HG03045 (cell line): ENCODE measurements at regions not wholly inside any gene's neighbourhood (a gene's known extent, or its start where the extent isn't known, plus 50 kb on each side); places are given as distances from the start of the nearest gene placed in this dataset.
"Not testable (repeated sequence)": the region's sequence is repeated elsewhere in the genome, so short reads cannot be mapped to it uniquely, and the experiment has no call there.

Experiments used
- ATAC-seq: cut with Tn5 transposase; IDR thresholded peaks from one replicate; pipeline ENCODE4 v1.9.1; 2021; ENCODE audit warnings: mild to moderate bottlenecking, moderate library complexity; ENCODE audit not compliant: unreplicated experiment

GRCh38 chr7:8809320-8809719, 375.9 kb downstream of the NXPH1 start:
- ATAC-seq: no peak

GRCh38 chr7:8817448-8818036, 384.1 kb downstream of the NXPH1 start:
- no peak for ATAC-seq

- no peak for ATAC-seq
Observed at GRCh38 chr7:8818406-8818805, 385.0 kb downstream of the NXPH1 start.

DNA sequence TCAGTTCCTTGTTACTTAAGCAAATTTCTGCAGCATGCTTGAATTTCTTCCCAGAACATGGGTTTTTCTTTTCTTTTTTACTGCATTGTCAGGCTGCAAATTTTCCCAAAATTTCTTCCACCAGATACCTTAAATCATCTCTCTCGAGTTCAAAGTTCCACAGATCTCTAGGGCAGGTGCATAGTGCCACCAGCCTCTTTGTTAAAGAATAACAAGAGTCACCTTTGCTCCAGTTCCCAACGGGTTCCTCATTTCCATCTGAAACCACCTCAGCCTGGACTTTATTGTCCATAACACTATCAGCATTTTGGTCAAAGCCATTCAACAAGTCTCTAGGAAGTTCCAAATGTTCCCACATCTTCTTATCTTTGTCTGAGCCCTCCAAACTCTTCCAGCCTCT, 389.2 kb downstream of the NXPH1 start:
- ATAC-seq: no peak

- ATAC-seq: no peak
Observed at GRCh38 chr7:8823486-8823885, 390.1 kb downstream of the NXPH1 start.

GRCh38 chr7:8827329-8827728, 393.9 kb downstream of the NXPH1 start:
- ATAC-seq: no peak

GRCh38 chr7:8829100-8829499, 395.7 kb downstream of the NXPH1 start:
- no peak for ATAC-seq

GRCh38 chr7:8831376-8831775, 398.0 kb downstream of the NXPH1 start:
- no peak for ATAC-seq

DNA sequence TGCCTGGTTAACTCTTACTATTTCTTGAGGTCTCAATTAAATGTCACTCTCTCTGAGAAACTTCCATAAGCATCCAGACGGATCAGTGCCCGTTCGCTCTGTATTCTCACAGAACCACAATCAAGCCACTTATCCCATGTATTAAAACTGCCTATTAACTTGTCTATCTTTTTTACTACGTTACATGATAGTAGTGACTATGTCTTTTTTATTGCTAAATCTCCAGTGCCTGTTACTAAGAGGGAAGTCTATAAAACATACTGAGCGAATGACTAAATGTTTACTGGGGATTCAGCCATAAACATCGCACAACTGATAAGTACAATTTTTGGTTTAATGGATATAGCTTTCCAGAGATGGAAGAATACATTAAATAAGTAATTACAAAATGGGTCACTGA, 399.9 kb downstream of the NXPH1 start:
- ATAC-seq: no peak

- no peak for ATAC-seq
Observed at GRCh38 chr7:8841171-8841570, 407.8 kb downstream of the NXPH1 start.

DNA sequence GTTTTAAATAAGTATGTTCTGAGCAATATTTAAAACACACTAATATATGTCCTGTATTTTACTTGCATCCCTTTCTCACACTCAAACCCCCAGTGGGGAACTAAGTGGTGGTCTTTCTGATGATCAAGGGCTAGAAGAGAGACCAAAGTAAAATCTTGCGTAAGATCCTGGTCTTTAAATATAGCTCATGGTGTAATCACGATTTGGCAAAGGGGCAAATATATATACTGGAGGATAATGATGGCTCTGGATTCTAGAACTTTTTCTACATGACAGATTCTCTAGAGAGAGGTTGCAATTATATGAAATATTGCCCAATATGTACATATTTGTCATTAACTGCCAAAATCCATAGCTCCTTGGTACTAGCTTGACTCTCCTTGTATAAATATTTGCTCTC, 438.3 kb downstream of the NXPH1 start:
- ATAC-seq: no peak

DNA sequence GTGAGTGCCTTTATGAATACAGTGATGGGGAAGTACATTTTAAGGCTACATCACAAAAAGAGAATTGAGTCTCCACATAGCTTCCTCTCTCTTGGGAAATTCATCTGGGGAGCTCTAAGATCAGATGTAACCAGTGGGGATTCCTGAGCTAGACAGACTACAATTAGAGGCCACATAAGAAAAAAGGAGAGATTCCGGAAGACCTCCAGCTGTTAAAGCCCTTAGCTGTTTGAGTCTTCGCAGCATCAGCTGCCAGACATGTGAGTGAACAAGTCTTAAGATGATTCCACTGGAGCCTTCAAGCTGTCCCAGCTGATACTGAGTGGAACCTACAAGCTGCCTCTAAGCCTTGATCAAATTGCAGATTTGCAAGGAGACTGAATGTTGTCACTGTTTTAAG, 448.5 kb downstream of the NXPH1 start:
- ATAC-seq: no peak

DNA sequence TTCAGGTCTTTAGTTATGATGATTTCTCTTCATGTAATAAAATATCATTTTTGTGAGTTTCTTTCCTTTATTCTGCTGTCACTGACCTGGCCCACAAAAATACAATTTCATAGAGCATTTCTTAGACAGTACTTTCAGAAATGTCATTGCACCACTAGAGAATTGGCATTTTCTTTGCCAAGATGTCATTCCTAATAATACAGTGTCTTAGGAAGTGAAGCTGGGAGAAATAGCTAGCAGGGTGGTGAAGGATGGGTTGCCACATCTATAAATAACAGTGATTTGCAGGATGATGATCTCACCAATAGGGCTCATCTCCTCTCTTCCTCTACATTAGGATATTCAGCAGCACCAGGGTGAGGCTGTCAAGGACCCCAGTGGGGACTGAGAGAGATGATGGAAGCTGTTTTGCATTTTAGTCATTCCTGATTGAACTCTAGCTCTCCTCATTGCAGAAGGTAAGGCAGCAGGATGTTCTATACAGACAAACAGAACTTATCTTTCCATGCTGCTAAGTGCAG, 452.1 kb downstream of the NXPH1 start:
- no peak for ATAC-seq

- not testable (repeated sequence) for ATAC-seq
Observed at GRCh38 chr7:8890346-8890745, 456.9 kb downstream of the NXPH1 start.

DNA sequence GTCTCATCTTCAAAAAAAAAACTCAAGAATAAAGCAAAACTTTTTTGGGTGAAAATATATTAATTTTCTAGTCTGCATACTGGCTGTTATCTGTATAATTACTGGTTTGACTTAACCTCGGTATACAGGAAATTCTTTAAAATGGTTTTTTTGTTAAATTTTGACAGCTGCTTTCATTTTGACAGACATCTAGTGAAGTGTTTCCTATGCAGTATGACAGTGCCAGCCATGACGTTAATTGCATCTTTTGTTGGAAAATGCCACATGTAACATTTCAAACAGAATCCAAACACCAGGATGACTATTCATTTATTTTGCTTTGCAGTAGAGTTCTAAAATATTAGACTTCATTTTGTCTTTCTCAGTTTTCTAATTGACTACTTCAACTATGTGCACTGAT, 460.4 kb downstream of the NXPH1 start:
- ATAC-seq: no peak

GRCh38 chr7:8906396-8907075, 473.1 kb downstream of the NXPH1 start:
- ATAC-seq: no peak

DNA sequence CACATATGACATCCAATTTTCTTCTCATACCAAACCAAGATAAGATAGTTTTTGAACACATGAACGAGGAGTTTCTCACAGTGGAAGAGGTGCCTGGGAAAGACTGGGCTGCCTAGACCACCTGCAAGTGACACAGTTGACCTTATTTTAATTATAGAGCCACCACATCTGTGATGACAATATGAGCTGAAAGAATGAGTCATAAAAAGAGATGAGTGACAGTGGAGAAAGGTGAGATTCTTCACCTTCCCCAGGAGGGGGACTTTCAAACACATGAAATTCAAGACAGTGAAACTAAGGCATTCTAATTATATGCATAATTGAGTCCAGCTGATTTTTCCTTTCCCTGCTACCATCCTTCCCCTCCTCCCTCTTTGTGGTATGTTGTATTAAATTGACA, 475.5 kb downstream of the NXPH1 start:
- no peak for ATAC-seq

DNA sequence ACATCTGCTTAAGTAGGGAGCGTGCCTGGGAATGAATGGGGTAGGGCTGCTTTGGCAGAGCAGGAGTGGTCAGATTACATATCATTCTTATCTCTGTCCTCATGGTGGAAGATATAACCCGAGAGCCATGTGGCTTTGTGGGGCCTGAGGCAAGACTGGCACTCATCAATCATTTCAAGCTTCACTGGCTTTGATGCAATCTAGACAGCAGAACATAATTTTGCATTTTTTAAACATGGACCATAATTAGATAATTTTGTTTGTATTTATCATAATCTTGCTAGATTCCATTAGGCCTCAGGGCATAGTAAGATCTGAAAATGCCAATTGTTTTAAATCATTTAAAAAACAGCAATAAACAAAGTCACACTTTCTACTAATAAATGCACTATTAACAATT, 480.3 kb downstream of the NXPH1 start:
- no peak for ATAC-seq

GRCh38 chr7:8921807-8922206, 488.4 kb downstream of the NXPH1 start:
- ATAC-seq: no peak

GRCh38 chr7:8922726-8923125, 489.3 kb downstream of the NXPH1 start:
- no peak for ATAC-seq

GRCh38 chr7:8923164-8923806, 489.9 kb downstream of the NXPH1 start:
- ATAC-seq: no peak

- ATAC-seq: no peak
Observed at GRCh38 chr7:8931906-8932646, 498.7 kb downstream of the NXPH1 start.
